GM21381 (cell line): ENCODE measurements at regions not wholly inside any gene's neighbourhood (a gene's known extent, or its start where the extent isn't known, plus 50 kb on each side); places are given as distances from the start of the nearest gene placed in this dataset.

Source experiments
- ATAC-seq: cut with Tn5 transposase; IDR thresholded peaks from one replicate; pipeline ENCODE4 v1.9.1; 2021; ENCODE audit warnings: mild to moderate bottlenecking, moderate library complexity; ENCODE audit not compliant: unreplicated experiment

DNA sequence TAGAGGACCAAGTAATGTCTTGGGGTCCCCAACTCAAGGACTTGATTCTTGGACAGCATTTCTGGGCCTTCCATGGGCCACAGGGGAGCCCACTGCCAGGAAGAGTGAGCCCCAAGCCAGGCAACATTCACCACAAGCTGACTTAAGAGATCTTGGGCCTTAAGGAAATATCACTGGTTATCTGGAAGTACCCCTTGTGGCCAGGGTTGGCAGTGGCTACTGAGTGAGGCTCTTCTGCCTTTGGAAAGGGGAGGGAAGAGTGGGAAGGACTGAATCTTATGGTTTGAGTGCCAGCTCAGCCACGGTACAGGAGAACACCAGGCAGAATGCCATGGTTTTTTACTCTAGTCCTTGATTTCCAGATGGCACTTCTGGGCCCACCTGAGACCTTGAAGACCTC lies 228.9 kb upstream of the RGS18 start:
- no peak for ATAC-seq

DNA sequence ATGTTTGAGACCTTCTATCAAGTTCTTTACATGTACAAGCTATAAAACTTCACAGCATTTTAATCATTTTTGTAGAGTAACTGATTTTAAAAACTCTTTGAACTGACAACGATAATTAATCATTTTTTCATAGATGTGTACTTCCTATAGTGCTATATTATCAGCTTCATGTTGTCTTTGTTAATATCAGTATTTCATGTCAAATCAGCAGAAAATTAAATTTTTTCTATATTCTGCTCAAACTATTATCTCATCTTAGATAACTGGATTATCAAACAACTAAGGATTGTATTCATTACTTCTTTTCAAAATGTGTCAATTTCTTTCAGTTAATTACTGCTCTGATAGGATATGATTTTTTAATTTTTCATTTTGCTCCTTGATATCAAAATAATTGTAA lies 214.6 kb upstream of the RGS18 start:
- ATAC-seq: no peak

DNA sequence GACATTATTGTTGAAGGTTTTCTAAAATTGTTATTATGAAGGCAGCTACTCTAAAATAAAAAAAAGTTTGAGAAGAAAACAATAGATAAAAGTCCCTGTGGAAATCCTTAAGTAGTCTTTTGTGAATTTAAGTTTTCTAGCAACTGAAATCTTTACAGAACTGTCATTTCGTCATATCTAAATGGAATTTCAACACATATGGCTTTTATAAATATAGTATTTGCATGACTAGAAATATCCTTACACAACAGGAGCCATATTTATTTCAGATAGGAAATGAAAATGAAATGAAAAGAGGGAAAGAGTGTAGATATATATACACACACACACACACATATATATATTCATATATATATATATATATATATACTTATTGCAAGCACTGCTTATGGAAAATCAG lies 204.7 kb upstream of the RGS18 start:
- no peak for ATAC-seq

DNA sequence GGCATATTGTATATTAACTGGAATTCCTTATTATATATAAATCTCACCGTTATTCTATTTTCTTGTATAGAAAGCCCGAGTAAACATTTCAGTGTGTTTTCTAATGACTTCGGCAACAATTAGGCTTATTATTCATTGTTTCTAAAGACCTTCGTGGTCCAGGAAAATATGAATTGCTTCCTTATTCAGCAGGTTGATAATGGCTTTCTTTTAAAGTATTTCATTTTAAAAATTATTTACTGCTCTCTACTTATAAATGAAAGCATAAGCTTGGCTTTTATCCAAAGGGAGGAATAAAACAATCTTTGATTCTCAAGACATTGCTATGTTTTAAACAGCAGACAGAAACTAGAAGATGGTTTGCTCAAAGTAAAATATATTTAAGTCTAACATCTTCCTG lies 198.4 kb upstream of the RGS18 start:
- no peak for ATAC-seq

DNA sequence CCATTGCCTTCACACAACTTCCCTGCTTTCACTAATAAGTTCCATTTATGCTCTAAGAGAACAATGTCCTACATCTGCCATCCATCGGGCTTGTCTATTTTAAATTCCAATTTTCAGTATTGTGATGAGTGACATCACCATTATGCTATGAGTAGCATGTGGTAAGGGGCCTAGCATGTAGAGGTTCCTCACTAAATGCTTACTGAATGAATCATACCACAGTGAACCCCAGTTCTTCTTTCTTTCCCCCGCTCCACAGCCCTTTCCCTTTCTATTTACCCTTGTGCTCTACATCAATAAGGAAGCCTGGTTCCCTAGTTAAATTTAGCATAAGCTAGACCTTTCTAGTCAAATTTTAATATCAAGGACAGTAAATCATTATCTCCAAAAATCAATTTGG lies 195.0 kb upstream of the RGS18 start:
- no peak for ATAC-seq

DNA sequence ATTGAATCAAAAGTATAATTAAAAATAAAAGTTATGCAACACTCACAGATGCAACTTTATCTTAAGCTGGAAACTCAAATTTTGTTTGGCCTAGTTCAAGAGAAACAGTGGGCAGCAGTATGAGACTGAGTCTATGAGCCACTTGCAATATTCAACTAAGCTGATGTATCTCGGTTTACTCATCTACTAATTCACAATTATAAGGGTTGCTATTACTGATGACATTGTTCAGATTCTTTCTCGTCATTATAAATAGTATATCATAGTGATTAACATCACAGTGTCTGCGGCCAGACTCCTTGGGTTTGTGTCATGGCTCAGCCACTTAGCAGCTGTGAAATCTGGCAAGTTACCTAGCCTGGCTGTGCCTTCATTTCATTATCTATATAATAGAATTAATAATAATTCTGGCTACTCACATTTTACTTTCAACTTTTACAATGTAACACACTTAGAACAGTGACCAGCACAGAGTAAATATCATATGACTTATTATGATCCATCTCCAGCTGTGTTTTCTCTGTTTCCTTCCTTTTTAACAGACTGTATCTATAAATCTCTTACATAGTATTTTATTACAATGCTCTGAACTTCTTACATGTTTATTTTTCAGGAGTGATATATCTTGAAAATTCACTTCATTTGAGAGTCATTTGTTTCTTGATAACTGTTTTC lies 194.3 kb upstream of the RGS18 start:
- no peak for ATAC-seq

DNA sequence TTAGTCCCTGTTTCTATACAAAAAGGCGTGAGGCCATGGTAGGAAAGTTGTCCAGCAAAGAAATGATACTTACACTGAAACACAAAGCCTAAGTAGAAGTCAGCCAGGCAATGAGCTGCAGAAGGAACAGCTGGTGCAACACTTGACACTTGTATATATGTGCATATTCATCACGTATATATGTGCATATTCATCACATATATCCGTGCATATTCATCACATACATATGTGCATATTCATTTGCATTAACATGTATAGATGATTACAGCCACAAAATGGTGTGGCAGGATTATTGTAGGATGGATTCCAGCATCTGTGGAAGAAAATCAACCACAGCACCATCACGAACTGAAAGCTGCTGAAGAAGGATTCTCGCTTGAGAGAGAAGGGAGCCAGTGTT lies 189.0 kb upstream of the RGS18 start:
- ATAC-seq: no peak

DNA sequence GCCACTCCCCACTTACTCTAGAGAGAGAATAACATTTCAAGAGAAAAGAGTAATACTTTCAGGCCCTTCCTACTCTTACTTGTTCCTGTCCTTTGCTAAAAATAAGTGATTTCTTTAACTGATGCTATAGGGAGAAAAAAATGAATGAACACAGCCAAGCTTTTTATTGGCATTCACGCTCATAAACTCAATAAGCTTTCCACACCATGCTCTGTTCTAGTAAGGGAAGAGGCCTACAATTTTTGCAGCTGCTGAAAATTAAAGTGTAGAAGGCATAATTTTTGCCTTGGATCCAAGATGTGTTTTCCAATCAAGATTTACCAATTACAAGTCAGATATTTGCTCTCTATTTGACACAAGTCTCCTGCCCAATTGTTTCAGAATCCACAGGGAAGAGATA lies 188.1 kb upstream of the RGS18 start:
- ATAC-seq: no peak

DNA sequence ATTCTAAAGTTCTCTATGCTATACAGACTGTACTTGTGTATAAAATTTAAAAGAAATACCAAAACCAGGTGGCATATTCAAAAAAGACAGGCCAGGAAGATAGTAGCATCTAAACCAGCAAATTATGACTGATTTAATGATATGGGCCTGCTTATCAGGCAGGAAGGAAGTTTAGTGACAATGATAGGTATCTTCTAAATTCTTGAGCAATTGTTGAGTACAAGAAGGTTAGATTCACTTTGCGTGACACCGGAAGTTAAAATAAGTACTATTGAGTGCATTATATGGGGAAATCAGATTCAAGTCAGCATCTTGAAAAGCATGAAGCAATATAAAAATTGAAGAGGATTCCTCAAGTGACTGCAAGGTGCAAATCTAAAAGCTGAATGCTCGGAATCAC lies 186.8 kb upstream of the RGS18 start:
- ATAC-seq: no peak

DNA sequence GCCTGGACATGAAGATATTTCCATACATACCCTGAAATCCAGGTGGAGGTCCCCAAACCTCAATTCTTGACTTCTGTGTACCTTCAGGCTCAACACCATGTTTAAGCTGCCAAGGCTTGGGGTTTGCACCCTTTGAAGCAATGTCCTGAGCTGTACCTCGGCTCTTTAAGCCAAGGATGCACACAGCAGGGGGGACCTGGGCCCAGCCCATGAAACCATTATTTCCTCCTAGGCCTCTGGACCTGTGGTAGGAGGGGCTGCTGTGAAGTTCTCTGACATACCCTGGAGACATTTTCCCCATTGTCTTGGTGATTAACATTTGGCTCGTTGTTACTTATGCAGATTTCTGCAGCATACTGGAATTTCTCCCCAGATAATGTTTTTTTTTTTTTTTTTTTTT lies 184.3 kb upstream of the RGS18 start:
- no peak for ATAC-seq

DNA sequence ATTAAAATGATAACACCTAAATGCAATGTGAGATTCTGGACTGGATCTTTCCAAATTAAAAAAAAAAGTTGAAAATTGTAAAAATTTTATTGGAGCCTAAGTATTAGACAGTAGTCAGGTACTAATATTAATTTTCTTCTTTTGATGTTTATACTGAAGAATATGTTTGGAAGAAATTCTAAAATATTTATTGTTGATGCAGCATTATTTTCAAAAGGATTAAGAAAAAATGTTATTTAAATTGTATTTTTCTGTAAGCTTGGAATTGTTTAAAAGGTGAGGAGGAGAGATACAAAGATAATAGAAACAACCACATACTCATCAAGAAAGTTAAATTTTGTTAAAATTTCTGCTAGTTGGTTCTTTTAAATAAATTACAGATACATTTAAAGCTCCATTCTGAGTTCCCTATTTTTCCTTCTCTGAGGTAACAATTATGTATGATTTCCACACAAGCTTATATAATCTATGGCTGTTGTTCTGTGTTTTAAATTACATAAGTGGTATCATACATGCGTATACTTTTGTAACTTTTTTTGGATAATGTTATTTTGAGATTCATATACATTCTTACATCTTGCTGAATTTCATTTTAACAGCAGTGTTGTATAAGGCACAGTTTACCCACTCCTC lies 180.3 kb upstream of the RGS18 start:
- ATAC-seq: no peak

DNA sequence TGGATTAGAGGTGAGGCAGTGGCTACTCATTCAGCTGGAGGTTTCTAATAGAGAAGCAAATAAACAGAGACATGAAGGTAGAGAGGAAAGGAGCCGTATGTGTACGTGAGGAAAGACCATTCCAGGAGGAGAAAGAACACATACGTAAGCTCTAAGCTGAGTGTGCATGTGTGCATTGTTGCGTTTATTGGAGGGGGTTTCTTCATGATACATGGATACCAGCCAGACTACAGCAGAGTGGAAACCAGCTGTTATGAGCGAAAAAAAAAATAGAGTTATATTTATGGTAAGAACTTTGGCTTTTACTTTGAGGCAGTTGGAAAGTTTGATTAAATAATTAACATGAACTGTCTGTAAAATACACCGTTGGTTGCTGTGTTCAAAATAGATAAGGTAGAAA lies 173.4 kb upstream of the RGS18 start:
- ATAC-seq: no peak

DNA sequence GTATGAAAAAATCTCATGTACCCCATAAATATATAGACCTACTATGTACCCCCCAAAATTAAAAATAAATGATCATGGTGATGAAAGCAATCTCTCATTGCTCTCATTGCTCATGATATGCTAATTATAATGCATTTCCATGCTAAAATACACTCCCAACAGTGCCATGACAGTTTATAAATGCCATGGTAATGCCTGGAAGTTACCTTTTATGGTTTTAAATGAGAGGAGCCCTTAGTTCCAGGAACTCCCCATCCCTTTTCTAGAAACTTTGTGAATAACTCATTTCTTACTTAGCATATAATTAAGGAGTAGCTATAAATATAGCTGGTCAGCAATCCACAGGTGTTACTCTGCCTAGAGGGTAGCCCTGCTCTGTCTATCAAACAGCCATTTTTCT lies 166.1 kb upstream of the RGS18 start:
- no peak for ATAC-seq

DNA sequence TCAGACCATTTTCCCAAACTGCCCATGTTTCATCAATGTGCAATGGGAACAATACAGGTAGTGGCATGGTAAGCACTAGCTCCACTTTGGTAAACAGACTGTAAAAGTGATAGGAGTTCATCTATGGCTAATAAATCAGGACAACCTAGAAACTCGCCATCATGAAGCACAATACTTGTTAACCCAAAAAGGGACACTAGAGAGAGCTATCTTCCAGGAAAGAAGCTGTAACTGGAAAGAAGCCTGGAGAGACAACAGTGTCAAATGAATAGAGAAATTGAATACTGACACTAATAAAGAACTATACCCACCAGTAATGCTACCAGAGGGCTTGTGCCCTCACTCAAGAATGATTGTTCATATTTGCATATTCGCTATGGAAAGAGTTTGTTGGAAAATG lies 164.7 kb upstream of the RGS18 start:
- ATAC-seq: no peak

DNA sequence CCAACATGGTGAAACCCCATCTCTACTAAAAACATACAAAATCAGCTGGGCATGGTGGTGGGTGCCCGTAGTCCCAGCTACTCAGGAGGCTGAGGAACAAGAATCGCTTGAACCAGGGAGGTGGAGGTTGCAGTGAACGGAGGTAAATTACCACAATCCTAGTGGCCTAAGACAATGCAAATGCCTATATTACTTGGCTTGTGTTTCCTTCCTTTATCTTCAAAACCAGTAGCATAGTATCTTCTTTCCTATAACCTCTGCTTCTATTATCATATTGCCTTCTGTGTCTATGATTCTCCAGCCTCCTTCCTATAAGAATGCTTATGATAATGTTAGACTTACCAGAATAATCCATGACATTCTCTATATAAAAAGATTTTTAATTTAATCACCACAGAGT lies 156.2 kb upstream of the RGS18 start:
- ATAC-seq: no peak

DNA sequence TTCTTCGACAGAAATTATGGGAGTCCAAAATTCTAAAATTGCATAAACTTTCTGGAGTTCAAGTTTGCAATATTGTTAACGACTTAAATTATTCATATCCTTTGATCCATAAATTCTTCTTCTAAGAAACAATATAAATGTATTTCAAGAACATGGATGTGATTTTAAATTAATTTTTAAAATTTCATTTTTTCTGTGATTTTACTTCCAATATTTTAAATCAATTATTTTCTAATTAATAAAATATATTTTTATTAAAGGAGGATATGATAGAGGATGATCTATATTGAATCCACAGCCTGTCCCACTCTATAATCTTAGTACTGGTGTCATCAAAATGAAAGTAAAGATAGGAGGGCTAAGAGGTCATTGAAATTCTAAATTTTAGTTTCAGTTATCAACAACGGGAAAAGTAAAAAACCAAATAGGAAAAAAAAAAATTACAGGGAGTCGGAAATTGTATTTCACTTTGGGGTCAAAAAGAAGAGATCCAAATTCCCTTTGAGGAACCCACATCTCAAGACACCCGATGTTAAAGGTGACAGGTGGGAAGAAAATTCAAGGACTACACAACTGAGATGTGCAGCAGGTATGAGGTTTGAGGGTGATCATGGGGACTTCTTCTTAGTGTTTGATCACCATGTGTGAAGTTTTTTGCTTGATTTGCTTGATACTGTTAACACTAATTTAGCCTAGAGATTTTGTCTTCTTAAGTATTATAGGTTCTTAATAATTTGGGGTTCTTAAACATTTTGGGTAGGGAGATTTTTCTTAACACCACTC lies 154.8 kb upstream of the RGS18 start:
- ATAC-seq: no peak

DNA sequence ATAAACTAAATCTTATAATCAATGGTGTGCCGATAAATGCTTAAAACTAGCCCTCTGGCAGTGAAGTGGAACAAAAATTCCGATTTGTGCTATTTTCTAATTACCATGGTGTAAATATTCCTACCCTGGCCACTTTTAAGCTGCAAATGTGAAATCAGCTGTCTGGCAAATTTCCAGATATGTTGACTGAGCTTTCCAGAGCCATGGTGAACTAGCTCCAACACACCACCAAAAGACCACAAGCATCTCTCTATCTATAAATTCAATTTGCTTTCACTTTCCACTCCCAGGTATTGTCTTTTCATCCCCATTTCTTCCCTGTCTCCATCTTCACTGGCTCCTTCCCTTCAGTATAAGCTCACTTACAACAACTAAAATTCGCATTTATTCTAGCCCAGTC lies 152.3 kb upstream of the RGS18 start:
- no peak for ATAC-seq

DNA sequence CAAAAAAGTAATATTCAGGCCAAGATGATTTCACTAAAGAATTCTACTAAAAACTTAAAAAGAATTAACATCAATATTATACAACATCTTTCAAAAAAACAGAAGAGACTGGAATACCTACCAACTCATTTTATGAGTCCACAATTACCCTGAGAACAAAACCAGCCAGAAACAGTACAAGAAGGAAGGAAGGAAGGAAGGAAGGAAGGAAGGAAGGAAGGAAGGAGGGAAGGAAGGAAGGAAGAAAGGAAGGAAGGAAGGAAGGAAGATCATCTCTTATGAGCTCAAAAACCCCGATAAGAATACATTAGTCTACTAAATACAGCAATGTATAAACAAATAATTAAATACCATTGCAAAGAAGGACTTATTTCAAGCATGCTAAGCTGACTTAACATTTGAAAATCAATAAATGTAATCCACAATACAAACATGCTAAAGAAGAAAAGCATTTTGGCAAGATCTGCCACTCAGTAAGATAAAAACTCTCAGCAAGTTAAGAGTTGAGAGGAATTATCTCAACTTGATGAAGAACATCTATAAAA lies 149.9 kb upstream of the RGS18 start:
- ATAC-seq: no peak

DNA sequence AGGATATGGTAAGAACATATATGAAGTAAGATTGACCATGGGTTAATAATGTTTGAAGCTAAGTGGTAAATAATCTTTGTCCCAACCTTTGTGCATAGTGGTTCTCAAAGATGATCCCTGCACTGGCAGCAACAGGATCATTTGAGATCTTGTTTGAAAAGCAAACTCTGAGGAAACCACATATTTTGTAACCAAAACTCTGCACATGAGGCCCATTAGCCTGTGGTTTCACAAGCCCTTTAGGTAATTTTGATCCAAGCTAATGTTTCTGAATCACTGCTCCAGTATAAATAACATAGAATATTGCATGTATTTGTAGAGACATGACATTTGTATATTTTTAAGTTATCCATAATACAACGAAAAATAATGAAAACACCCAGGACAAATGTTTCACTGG lies 147.9 kb upstream of the RGS18 start:
- no peak for ATAC-seq

DNA sequence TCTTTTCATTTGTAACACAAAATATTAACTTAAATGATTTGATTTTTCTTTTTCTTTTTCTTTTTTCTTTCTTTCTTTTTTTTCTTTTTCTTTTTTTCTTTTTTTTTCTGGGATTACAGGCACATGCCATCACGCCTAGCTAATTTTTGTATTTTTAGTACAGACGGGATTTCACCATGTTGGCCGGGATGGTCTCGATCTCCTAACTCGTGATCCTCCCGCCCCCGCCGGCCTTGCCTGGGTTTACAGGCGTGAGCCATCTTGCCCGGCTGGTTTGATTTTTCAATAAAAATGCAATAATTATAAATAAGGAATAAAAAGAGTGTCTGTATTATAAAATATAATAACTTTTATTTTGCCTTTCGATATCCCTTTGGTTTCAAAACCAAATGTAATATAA lies 146.7 kb upstream of the RGS18 start:
- ATAC-seq: no peak

DNA sequence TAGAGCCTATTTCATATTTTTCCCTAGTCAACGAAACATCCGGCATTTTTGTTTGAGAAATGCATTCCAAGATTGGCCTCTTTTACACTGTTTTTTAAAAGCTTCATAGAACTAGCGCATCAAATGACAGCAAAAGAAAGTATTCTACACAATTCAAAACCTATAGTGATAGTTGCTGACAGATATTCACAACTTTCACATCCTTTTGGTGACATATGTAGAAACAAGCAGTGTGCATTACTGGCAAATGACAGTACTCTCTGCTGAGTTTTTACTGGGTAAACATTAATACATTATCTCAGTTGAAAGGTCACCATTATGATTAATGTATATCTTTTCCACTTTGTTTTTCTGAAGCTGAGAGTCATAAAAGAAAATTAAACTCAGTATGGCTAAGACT lies 135.4 kb upstream of the RGS18 start:
- ATAC-seq: no peak

DNA sequence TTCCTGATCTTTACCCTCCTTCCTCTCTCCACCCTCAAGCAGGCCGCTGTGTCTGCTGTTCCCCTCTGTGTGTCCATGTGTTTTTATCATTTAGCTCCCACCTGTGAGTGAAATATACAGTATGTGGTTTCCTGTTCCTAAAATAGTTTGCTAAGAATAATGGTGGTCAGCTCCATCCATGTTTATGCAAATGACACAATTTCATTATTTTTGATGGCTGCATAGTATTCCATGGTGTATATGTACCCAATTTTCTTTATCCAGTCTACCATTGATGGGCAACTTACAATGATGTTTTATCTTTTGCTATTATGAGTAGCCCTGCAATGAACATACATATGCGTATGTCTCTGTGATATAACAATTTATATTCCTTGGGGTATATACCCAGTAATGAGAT lies 133.4 kb upstream of the RGS18 start:
- ATAC-seq: no peak
